ENCODE measurements at regions not wholly inside any gene's neighbourhood (a gene's known extent, or its start where the extent isn't known, plus 50 kb on each side); places are given as distances from the start of the nearest gene placed in this dataset.
"Not testable (repeated sequence)": the region's sequence is repeated elsewhere in the genome, so short reads cannot be mapped to it uniquely, and the experiment has no call there.

DNA sequence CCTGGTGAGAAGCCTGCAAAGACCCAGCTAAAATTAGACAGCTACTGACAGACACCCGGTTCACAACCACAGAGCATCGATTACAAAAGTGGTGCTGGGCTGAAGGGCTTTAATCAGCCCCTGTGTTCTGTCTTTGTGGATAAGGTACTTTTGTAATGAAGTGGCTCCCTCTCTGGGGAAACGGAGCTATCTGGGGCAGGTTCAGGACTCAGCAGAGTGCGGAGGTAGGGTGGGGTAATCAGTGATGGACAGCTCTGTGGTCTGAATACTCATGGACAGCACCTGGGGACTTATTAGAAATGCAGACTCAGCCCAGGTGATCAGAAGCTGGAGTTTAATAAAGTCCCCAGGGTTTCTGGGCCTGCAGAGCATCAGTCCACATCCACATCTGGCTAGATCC lies 152.0 kb downstream of the MATN1 start:
- TF ChIP-seq, protein P1, sequence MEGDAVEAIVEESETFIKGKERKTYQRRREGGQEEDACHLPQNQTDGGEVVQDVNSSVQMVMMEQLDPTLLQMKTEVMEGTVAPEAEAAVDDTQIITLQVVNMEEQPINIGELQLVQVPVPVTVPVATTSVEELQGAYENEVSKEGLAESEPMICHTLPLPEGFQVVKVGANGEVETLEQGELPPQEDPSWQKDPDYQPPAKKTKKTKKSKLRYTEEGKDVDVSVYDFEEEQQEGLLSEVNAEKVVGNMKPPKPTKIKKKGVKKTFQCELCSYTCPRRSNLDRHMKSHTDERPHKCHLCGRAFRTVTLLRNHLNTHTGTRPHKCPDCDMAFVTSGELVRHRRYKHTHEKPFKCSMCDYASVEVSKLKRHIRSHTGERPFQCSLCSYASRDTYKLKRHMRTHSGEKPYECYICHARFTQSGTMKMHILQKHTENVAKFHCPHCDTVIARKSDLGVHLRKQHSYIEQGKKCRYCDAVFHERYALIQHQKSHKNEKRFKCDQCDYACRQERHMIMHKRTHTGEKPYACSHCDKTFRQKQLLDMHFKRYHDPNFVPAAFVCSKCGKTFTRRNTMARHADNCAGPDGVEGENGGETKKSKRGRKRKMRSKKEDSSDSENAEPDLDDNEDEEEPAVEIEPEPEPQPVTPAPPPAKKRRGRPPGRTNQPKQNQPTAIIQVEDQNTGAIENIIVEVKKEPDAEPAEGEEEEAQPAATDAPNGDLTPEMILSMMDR (IDR thresholded peaks at IDR 0.05; ENCODE audit: low read depth, low read length), result no peak
- Histone ChIP-seq H3K36me3 (no peaks in the 10 kb centered on the region), H3K27ac (no peak overlapping the region), H3K4me3 (ENCODE audit: low read depth, low read length) (no peak overlapping the region), H3K9me3 (ENCODE audit: severe bottlenecking) (no peaks in the 10 kb centered on the region), H3K27me3 (ENCODE audit: insufficient read depth, low read depth, severe bottlenecking) (no peaks in the 10 kb centered on the region)
- DNase-seq, result no peak

DNA sequence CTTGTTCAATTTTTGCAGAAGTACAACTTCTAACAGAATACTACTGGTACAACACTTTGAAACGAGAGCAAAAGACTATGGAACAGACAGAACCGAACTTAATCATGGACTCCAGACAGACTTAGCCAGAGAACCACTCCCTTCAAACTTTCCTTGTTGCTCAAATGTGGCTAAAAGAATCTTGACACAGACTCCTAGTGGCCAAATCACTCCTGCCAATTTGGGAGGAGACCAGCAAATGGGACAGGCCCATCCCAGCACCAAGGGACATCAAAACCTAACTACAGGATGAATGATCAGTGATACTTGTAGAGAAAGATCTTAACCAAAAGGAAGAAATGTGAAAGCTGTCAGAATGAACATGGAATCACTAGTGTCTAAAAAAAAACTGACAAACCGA lies 154.0 kb downstream of the MATN1 start:
- TF ChIP-seq, protein P1 (IDR thresholded peaks at IDR 0.05; ENCODE audit: low read depth, low read length), result no peak

DNA sequence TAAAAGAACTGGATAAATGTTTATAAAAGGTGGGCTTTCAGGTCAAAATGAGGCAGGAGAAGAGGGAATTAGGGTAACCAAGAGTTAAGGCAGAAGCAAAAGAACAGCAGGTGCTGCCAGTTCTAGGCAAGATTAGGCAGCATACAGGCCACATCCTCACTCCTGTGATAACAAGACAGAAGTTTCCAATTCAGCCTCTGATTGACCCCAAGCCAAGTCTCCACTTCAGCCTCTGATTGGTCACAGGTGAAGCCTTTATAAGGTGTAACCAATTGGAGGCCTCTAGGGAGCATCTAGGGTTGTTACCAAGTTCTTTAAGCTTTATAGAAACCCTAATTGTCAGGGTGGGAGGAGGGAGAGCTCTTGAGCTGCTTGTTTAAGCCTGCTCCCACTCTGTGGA lies 160.8 kb downstream of the MATN1 start:
- H3K27ac ChIP-seq, result no peak overlapping the region
- TF ChIP-seq, protein P1 (IDR thresholded peaks at IDR 0.05; ENCODE audit: low read depth, low read length), result no peak
- no peak overlapping the region for H3K4me3 ChIP-seq (ENCODE audit: low read depth, low read length)
- no peak for DNase-seq
- H3K27me3 ChIP-seq (ENCODE audit: insufficient read depth, low read depth, severe bottlenecking), result no peaks in the 10 kb centered on the region
- H3K9me3 ChIP-seq (ENCODE audit: severe bottlenecking), result peaks cover 2% of the 10 kb centered on the region
- H3K36me3 ChIP-seq, result no peaks in the 10 kb centered on the region

More for the DNA sequence above, 154.0 kb downstream of the MATN1 start:
- no peaks in the 10 kb centered on the region for H3K27me3 ChIP-seq (ENCODE audit: insufficient read depth, low read depth, severe bottlenecking)
- H3K4me3 ChIP-seq (ENCODE audit: low read depth, low read length), result no peak overlapping the region
- no peaks in the 10 kb centered on the region for H3K36me3 ChIP-seq
- H3K27ac ChIP-seq, result no peak overlapping the region
- DNase-seq, result no peak
- H3K9me3 ChIP-seq (ENCODE audit: severe bottlenecking), result no peaks in the 10 kb centered on the region

DNA sequence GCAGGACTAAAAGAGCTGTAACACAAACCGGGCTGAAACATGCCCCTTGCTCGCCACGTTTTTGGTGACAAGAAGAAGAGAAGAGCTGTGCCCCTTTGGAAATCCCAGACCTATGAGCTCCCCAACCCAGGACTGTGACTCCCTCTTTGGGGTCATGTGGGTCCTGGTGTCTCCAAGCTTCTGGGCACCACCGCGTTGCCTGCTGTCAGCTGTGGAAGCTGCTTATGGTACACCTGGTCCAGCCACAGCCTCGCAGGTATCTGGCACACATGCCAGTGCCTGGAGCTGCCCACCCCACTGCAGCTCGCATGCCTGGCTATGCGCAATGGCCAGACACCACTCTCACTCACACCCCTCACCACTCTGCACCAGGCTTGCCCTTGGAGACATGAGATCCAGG lies 171.8 kb downstream of the MATN1 start:
- Histone ChIP-seq H3K27ac (no peak overlapping the region), H3K27me3 (ENCODE audit: insufficient read depth, low read depth, severe bottlenecking) (no peaks in the 10 kb centered on the region), H3K9me3 (ENCODE audit: severe bottlenecking) (no peaks in the 10 kb centered on the region), H3K36me3 (no peaks in the 10 kb centered on the region), H3K4me3 (ENCODE audit: low read depth, low read length) (no peak overlapping the region)
- no peak for DNase-seq
- TF ChIP-seq, protein P1 (IDR thresholded peaks at IDR 0.05; ENCODE audit: low read depth, low read length), result no peak

DNA sequence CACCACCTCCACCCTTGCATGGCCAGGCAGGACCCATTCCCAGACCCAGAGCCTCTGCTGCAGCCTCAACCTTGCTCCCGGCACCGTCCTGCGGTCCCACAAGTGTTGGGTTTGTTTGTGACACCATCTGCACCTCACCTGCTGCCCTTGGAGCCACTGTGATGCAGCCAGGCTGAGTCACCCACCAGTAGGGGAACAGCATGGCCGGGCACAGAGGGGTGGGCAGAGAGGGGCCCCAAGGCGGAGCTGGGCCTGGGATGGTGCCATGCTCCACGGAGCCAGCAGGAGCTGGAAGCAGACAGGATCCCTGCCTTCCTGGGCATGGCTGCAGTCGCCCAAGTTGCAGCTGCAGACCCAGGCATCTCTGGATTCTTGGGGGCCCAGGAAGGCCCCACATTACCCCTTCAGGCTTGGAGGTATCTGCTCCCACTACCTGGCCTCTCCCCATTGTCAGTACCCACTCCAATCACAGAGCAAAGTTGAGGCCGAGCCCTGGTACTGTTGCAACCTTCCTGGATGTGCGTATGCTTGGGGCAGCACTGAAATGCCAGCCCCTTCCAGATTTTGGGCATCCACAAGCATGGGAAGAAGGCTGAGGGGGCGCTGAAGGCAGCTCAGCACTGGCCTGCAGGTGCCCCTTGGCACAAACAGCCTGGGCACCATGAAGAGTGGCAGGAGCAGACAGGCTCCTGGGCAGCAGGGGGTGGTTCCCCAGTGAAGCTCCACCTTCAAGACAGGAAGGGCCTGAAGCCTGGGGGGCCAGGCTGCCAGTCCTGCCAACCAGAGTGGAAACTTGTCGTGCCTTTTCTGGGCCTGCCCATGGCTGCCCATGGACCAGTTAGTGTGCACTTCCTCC lies 172.8 kb downstream of the MATN1 start:
- H3K27me3 ChIP-seq (ENCODE audit: insufficient read depth, low read depth, severe bottlenecking), result no peaks in the 10 kb centered on the region
- H3K36me3 ChIP-seq, result no peaks in the 10 kb centered on the region
- no peak overlapping the region for H3K4me3 ChIP-seq (ENCODE audit: low read depth, low read length)
- DNase-seq, result no peak
- no peaks in the 10 kb centered on the region for H3K9me3 ChIP-seq (ENCODE audit: severe bottlenecking)
- TF ChIP-seq, protein P1 (IDR thresholded peaks at IDR 0.05; ENCODE audit: low read depth, low read length), result no peak
- no peak overlapping the region for H3K27ac ChIP-seq

DNA sequence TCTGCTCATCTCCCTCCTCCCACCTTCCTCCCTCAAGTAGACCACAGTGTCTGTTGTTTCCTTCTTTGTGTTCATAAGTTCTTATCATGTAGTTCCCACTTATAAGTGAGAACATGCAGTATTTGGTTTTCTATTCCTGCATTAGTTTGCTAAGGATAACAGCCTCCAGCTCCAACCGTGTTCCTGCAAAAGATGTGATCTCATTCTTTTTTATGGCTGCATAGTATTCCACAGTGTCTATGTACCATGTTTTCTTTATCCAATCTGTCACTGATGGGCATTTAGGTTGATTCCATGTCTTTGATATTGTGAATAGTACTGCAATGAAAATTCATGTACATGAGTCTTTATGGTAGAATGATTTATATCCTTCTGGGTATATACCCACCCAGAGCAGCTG lies 173.5 kb downstream of the MATN1 start:
- H3K9me3 ChIP-seq (ENCODE audit: severe bottlenecking); H3K27me3 ChIP-seq (ENCODE audit: insufficient read depth, low read depth, severe bottlenecking); H3K36me3 ChIP-seq; H3K4me3 ChIP-seq (ENCODE audit: low read depth, low read length); DNase-seq; H3K27ac ChIP-seq: not testable (repeated sequence)
